B cell (primary cell): ENCODE measurements at regions not wholly inside any gene's neighbourhood (a gene's known extent, or its start where the extent isn't known, plus 50 kb on each side); places are given as distances from the start of the nearest gene placed in this dataset.

Experiments
- ATAC-seq: fragments of 200-7000 bp; cut with Tn5 transposase; one replicate; pipeline ENCODE4 v1.10.0; 2021; ENCODE audit warnings: low read depth, mild to moderate bottlenecking, moderate number of reproducible peaks, moderate library complexity
- CTCF ChIA-PET: fragments of 350-600 bp; sonication (Branson Sonifier 250); formaldehyde crosslinking; loops from one replicate; lab custom pipeline; 2021; ENCODE audit warnings: antibody characterized with exemption, inconsistent platforms; lab: Charles Lee
- POLR2A ChIA-PET: fragments of 350-600 bp; sonication (Branson Sonifier 250); formaldehyde crosslinking; loops from one replicate; lab custom pipeline; 2021; ENCODE audit warnings: antibody characterized with exemption; lab: Charles Lee
- DNase-seq: peaks from one replicate; pipeline ENCODE4 v3.0.0; 2013
- H2AFZ ChIP-seq: 2 replicates; pipeline ENCODE4 v1.6.1; 2012; ENCODE audit warnings: mild to moderate bottlenecking, low read depth, low read length; ENCODE audit not compliant: insufficient read depth, poor library complexity, severe bottlenecking
- H3K27ac ChIP-seq, 2 donors: 1 replicate in 1 of 2; 2 replicates in 1 of 2; pipeline ENCODE4 v1.5.1; 2012 to 2013; ENCODE audit warnings: low read length in 2 of 2, mild to moderate bottlenecking in 2 of 2, moderate library complexity in 1 of 2
- H3K27me3 ChIP-seq, 4 experiments: fragments of 200-600 bp in 1 of 4; sonication (generic) in 1 of 4; replicated peaks in 1 of 4; 1 replicate in 2 of 4; 2 replicates in 2 of 4; pipeline versions ENCODE4 v1.6.1 to v1.7.0; 2013 to 2016; ENCODE audit warnings: low read length in 3 of 4, mild to moderate bottlenecking in 2 of 4, mixed read lengths in 1 of 4, moderate library complexity in 1 of 4; ENCODE audit not compliant: insufficient read depth in 4 of 4, control insufficient read depth in 3 of 4; ENCODE audit errors: control extremely low read depth in 1 of 4
- H3K36me3 ChIP-seq, 2 experiments: replicated peaks in 1 of 2; 1 replicate in 1 of 2; 2 replicates in 1 of 2; pipeline versions ENCODE4 v1.6.1 to v1.7.1; 2013; ENCODE audit warnings: low read length in 1 of 2; ENCODE audit not compliant: insufficient read depth in 2 of 2, control insufficient read depth in 1 of 2; ENCODE audit errors: control extremely low read depth in 1 of 2, extremely low read depth in 1 of 2
- H3K4me1 ChIP-seq, 2 donors: fragments of 200-600 bp in 1 of 2; sonication (generic) in 1 of 2; 1 replicate in 1 of 2; 2 replicates in 1 of 2; pipeline versions ENCODE4 v1.5.1 to v1.6.1; 2013 to 2017; ENCODE audit warnings: low read length in 2 of 2; ENCODE audit not compliant: control insufficient read depth in 2 of 2, insufficient read depth in 2 of 2
- H3K4me2 ChIP-seq: replicated peaks from 2 replicates; pipeline ENCODE3; 2012; ENCODE audit warnings: mild to moderate bottlenecking, low read depth, low read length; ENCODE audit not compliant: poor library complexity, severe bottlenecking
- H3K4me3 ChIP-seq, 5 experiments: fragments of 200-600 bp in 1 of 5; sonication (generic) in 1 of 5; 1 replicate in 3 of 5; 2 replicates in 2 of 5; pipeline versions ENCODE4 v1.5.1 to v1.7.0; 2011 to 2016; ENCODE audit warnings: low read length in 4 of 5, mild to moderate bottlenecking in 4 of 5, low read depth in 2 of 5, control low read depth in 1 of 5, moderate library complexity in 1 of 5; ENCODE audit not compliant: insufficient read depth in 1 of 5; ENCODE audit errors: control extremely low read depth in 1 of 5, extremely low read depth in 1 of 5
- H3K79me2 ChIP-seq: fragments of 200-600 bp; sonication (generic); one replicate; pipeline ENCODE4 v1.6.0; 2016; ENCODE audit warnings: low read length; ENCODE audit not compliant: control insufficient read depth, insufficient read depth
- H3K9ac ChIP-seq: fragments of 200-600 bp; sonication (generic); 2 replicates; pipeline ENCODE4 v1.6.1; 2017; ENCODE audit warnings: mild to moderate bottlenecking, low read length, moderate library complexity
- H3K9me3 ChIP-seq, 3 donors: one replicate each; pipeline versions ENCODE4 v1.6.1 to v1.7.1; 2013; ENCODE audit warnings: low read length in 2 of 3; ENCODE audit not compliant: control insufficient read depth in 2 of 3, insufficient read depth in 1 of 3; ENCODE audit errors: control extremely low read depth in 1 of 3
- H4K20me1 ChIP-seq: 2 replicates; pipeline ENCODE4 v1.6.0; 2012; ENCODE audit warnings: mild to moderate bottlenecking, low read length; ENCODE audit not compliant: insufficient read depth, control insufficient read depth, poor library complexity, severe bottlenecking
- H3K27ac Mint-ChIP-seq: one replicate; pipeline ENCODE4 v1.8.0; 2021; ENCODE audit warnings: mixed read lengths
- H3K27me3 Mint-ChIP-seq: one replicate; pipeline ENCODE4 v1.8.0; 2021; ENCODE audit warnings: mixed read lengths
- H3K4me1 Mint-ChIP-seq: one replicate; pipeline ENCODE4 v1.8.0; 2021; ENCODE audit warnings: mixed read lengths
- H3K4me3 Mint-ChIP-seq: one replicate; pipeline ENCODE4 v1.8.0; 2021; ENCODE audit warnings: mixed read lengths
- H3K9me3 Mint-ChIP-seq: one replicate; pipeline ENCODE4 v1.8.0; 2022; ENCODE audit warnings: mixed read lengths; ENCODE audit not compliant: insufficient read depth
- CTCF ChIP-seq: fragments of 200-600 bp; IDR thresholded peaks from one replicate; pipeline ENCODE4 v1.8.0; 2022; ENCODE audit warnings: antibody characterized with exemption, mild to moderate bottlenecking
- EZH2 ChIP-seq: IDR thresholded peaks from 2 replicates; pipeline ENCODE4 v1.6.1; 2012; ENCODE audit warnings: borderline replicate concordance, low read depth, mild to moderate bottlenecking, moderate library complexity, low read length; ENCODE audit not compliant: insufficient read depth, poor library complexity, severe bottlenecking
- WGBS: methylation state at CpG from one replicate; pipeline ENCODE4 v1.1.5; 2013; ENCODE audit warnings: missing lambda C conversion rate; ENCODE audit not compliant: insufficient coverage; 5-methylcytosine and 5-hydroxymethylcytosine counted together
- intact Hi-C: fragments of 100-400 bp; cut with micrococcal nuclease; formaldehyde crosslinking; loops from one replicate; pipeline ENCODE4 v1.10.0; 2022

DNA sequence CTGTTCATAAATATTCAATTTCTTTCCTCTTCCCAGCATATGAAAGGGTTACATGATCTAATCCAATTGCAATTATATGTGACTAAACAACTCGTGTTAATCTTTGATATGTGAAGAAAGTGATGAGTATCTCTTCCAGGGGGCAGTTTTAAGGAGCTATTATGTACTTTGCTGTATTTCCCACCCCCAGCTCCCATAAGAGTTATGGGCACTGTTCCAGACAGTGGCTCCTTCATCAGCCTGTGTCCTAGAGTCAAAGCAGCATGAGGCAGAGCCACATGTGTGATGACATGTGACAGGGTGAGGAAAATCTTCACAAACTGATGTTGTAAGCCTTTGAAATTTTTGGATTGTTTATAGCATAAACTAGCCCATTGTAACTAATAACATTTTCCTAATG lies 315.4 kb downstream of the DIPK2A start:
- Histone ChIP-seq H3K4me2 (no peak overlapping the region), H3K27ac (no peak overlapping the region), H3K36me3 (no peaks in the 10 kb centered on the region), H3K9ac (no peak overlapping the region), H3K9me3 (no peaks in the 10 kb centered on the region), H2AFZ (no peak overlapping the region), H3K4me1 (no peaks in the 10 kb centered on the region), H3K27me3 (no peaks in the 10 kb centered on the region), H4K20me1 (no peaks in the 10 kb centered on the region), H3K4me3 (no peak overlapping the region), H3K79me2 (no peaks in the 10 kb centered on the region)
- Mint-ChIP-seq H3K4me1 (no peaks in the 10 kb centered on the region), H3K9me3 (peaks cover 3% of the 10 kb centered on the region), H3K27ac (no peak overlapping the region), H3K4me3 (no peak overlapping the region), H3K27me3 (no peaks in the 10 kb centered on the region)
- WGBS: no CpG with 5 or more reads among the region's 1 CpG
- TF ChIP-seq EZH2 (no peak), CTCF (no peak)
- POLR2A ChIA-PET: no interaction called here
- DNase-seq: no peak
- intact Hi-C loops: no loop called here
- no peak for ATAC-seq
- CTCF ChIA-PET: no interaction called here

DNA sequence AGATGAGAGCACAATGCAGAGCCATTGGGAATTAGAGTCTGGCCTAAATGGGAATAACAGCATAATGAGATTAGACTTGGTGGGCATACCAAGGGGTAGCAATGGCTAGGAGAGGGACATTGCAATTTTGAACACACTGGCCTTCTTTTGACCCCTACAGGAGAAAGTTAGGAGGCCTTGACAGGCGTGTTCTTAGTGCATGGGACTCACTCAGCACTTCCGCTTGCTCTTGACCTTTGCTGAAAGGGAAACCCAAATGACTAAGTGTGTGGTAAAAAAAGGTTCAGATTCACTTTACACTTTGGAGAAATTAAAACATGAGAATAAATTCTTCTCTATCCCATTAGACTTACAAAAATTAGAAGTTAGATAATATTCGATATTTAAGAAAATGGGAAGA lies 317.4 kb downstream of the DIPK2A start:
- Histone ChIP-seq H3K9ac (no peak overlapping the region), H3K79me2 (no peaks in the 10 kb centered on the region), H3K27me3 (no peaks in the 10 kb centered on the region), H3K4me1 (no peaks in the 10 kb centered on the region), H2AFZ (no peak overlapping the region), H3K4me2 (no peak overlapping the region), H3K9me3 (no peaks in the 10 kb centered on the region), H3K27ac (no peak overlapping the region), H3K4me3 (no peak overlapping the region), H4K20me1 (no peaks in the 10 kb centered on the region), H3K36me3 (no peaks in the 10 kb centered on the region)
- ChIA-PET CTCF (interaction anchor here (0.5 kb wide), 1 partner anchor 336 kb away, joined by 4 read pairs; no protein-coding TSS in a partner anchor), POLR2A (no interaction called here)
- intact Hi-C loops: no loop called here
- TF ChIP-seq CTCF (no peak), EZH2 (no peak)
- Mint-ChIP-seq H3K27ac (no peak overlapping the region), H3K4me1 (no peaks in the 10 kb centered on the region), H3K27me3 (no peaks in the 10 kb centered on the region), H3K4me3 (no peak overlapping the region), H3K9me3 (peaks cover 3% of the 10 kb centered on the region)
- 67% methylated on average over 1 of the region's 3 CpGs for WGBS
- ATAC-seq: no peak
- DNase-seq: no peak
